Endothelial cell (in vitro differentiated cells): ENCODE measurements at regions not wholly inside any gene's neighbourhood (a gene's known extent, or its start where the extent isn't known, plus 50 kb on each side); places are given as distances from the start of the nearest gene placed in this dataset.

ENCODE experiments used
- DNase-seq: peaks from one replicate; pipeline ENCODE4 v3.0.0; 2021; ENCODE audit warnings: low spot score
- H3K27ac Mint-ChIP-seq: one replicate; pipeline ENCODE4 v1.8.0; 2021; ENCODE audit warnings: mixed read lengths, inconsistent platforms; ENCODE audit not compliant: unreplicated experiment
- H3K27me3 Mint-ChIP-seq: one replicate; pipeline ENCODE4 v1.8.0; 2021; ENCODE audit warnings: mild to moderate bottlenecking, moderate library complexity, mixed read lengths, inconsistent platforms; ENCODE audit not compliant: unreplicated experiment
- H3K36me3 Mint-ChIP-seq: one replicate; pipeline ENCODE4 v1.8.0; 2021; ENCODE audit warnings: mild to moderate bottlenecking, low read depth, mixed read lengths, inconsistent platforms; ENCODE audit not compliant: unreplicated experiment
- H3K4me1 Mint-ChIP-seq: one replicate; pipeline ENCODE4 v1.8.0; 2021; ENCODE audit warnings: mild to moderate bottlenecking, mixed read lengths, inconsistent platforms; ENCODE audit not compliant: unreplicated experiment
- H3K4me3 Mint-ChIP-seq: one replicate; pipeline ENCODE4 v1.8.0; 2021; ENCODE audit warnings: mild to moderate bottlenecking, mixed read lengths, inconsistent platforms; ENCODE audit not compliant: unreplicated experiment
- H3K9me3 Mint-ChIP-seq: one replicate; pipeline ENCODE4 v1.8.0; 2021; ENCODE audit warnings: mixed read lengths, inconsistent platforms; ENCODE audit not compliant: unreplicated experiment
- TF ChIP-seq, protein P1 (sequence below): fragments of 200-600 bp; sonication (generic); IDR thresholded peaks from one replicate; pipeline ENCODE4 v1.5.0; 2021; ENCODE audit warnings: antibody characterized with exemption; ENCODE audit not compliant: unreplicated experiment

DNA sequence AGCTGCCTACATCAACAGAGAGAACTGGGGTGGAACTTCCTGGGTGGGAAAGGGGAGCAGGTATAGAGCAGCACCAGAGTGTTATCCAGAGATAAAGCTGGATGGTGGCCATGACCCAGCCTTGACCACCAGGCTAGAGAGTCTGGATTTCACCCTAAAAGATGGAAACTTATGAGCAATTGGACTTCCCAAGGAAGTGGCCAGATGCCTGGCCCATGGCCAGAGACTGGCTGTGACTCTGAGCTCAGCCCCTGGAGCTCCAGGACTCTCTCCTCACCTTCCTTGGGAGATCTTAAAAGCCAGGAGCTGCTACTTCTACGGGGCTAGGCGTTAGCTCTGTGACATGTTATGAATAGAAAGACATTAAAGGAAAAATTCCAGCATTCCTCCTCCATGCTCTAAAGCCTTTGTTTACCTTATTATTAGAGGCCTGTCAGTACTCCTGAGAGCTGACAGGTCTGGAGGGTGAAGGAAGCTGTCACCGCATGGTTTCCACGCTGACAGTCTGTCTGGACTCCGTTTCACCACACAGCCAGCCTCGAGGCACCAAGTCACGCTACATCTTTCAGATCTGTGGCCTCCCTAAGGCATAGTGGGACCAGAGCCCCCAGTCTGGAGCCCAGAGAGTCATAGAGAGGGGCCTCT, 260.0 kb upstream of the SIX2 start:
- Mint-ChIP-seq H3K27me3 (peaks cover 3% of the 10 kb centered on the region), H3K36me3 (no peaks in the 10 kb centered on the region), H3K27ac (no peak overlapping the region), H3K9me3 (no peaks in the 10 kb centered on the region), H3K4me3 (no peak overlapping the region), H3K4me1 (peaks cover under 1% of the 10 kb centered on the region)
- DNase-seq, result no peak
- TF ChIP-seq, protein P1, sequence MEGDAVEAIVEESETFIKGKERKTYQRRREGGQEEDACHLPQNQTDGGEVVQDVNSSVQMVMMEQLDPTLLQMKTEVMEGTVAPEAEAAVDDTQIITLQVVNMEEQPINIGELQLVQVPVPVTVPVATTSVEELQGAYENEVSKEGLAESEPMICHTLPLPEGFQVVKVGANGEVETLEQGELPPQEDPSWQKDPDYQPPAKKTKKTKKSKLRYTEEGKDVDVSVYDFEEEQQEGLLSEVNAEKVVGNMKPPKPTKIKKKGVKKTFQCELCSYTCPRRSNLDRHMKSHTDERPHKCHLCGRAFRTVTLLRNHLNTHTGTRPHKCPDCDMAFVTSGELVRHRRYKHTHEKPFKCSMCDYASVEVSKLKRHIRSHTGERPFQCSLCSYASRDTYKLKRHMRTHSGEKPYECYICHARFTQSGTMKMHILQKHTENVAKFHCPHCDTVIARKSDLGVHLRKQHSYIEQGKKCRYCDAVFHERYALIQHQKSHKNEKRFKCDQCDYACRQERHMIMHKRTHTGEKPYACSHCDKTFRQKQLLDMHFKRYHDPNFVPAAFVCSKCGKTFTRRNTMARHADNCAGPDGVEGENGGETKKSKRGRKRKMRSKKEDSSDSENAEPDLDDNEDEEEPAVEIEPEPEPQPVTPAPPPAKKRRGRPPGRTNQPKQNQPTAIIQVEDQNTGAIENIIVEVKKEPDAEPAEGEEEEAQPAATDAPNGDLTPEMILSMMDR, result no peak

DNA sequence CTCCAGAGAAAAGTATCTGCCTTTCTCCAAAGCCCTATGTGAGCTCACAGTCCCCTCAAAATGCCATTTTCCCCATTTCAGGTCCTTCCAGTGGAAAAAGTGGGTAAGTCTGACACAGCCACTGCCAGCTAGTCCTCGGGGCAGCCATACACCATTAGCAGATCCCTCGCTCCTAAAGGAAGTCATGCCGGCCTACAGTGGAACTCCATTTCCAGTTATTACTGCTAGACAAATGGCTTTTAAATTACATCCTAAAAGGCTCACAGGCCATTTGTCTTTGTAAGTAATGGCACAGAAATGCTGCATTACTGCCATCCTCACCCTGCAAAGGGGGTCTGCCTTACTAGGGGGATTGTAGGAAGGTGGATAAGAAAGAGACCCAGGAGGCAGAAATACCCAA, 259.4 kb upstream of the SIX2 start:
- TF ChIP-seq, protein P1, result no peak
- H3K9me3 Mint-ChIP-seq, result no peaks in the 10 kb centered on the region
- peaks cover 3% of the 10 kb centered on the region for H3K4me1 Mint-ChIP-seq
- no peak for DNase-seq
- H3K4me3 Mint-ChIP-seq, result no peak overlapping the region
- H3K36me3 Mint-ChIP-seq, result no peaks in the 10 kb centered on the region
- peaks cover 3% of the 10 kb centered on the region for H3K27me3 Mint-ChIP-seq
- no peak overlapping the region for H3K27ac Mint-ChIP-seq

DNA sequence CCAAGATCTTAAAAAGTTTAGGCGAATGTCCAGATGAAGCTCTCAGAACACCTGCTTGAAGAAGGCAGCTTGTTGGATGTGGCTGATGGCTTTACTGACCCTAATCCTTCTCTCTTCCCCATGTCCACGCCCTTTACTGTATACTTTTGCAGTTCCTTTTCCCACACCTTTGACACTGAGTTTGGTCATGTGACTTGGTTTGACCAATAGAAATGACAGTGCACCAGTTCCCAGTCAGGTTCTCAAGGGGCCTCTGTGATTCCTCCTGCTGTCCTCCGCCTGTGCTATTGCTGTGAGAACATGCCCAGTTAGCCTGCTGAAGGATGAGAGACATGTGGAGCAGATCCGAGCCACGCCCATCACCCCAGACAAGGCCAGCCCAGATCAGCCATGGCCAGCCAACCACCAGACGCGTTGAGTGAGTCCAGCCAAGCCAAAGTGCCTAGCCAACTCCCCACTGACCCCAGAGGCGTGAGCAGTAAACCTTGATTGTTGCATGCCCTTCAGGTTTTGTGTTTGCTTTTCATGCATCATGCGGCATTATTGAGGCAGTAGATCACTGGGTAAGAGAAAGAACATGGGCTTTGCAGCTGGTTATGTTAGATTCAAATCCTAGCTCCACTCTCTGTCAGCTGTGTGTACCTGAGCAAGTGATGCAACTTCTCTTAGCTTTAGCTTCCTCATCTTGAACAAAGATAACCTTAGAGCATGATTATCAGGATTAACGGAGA, 258.0 kb upstream of the SIX2 start:
- TF ChIP-seq, protein P1, result no peak
- H3K4me3 Mint-ChIP-seq, result no peak overlapping the region
- H3K36me3 Mint-ChIP-seq, result no peaks in the 10 kb centered on the region
- peaks cover 13% of the 10 kb centered on the region for H3K4me1 Mint-ChIP-seq
- no peak overlapping the region for H3K27ac Mint-ChIP-seq
- no peaks in the 10 kb centered on the region for H3K9me3 Mint-ChIP-seq
- no peak for DNase-seq
- H3K27me3 Mint-ChIP-seq, result peaks cover 11% of the 10 kb centered on the region

DNA sequence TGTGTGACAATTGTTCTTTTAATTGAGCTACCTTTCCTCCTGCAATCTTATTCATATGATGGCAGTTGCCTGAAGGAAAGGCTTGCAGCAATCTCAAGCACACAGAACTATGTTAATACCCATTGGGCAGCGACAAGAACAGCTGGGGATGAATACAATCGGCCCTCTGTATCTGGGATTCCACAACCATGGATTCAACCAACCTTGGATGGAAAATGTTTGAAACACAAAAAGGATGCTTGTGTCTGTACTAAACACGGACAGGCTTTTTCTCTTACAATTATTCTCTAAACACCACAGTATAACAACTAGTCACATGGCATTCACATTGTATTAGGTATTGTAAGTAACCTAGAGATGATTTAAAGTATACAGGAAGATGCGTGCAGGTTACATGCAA, 256.1 kb upstream of the SIX2 start:
- Mint-ChIP-seq H3K4me3 (no peak overlapping the region), H3K27ac (no peak overlapping the region), H3K9me3 (no peaks in the 10 kb centered on the region), H3K4me1 (peaks cover 20% of the 10 kb centered on the region), H3K36me3 (no peaks in the 10 kb centered on the region), H3K27me3 (peaks cover 11% of the 10 kb centered on the region)
- TF ChIP-seq, protein P1, result no peak
- DNase-seq, result no peak
